NCI-H524 treated with DMSO at 0.1 percent for 48 hours (cell line): ENCODE measurements at regions not wholly inside any gene's neighbourhood (a gene's known extent, or its start where the extent isn't known, plus 50 kb on each side); places are given as distances from the start of the nearest gene placed in this dataset.
"Not testable (repeated sequence)": the region's sequence is repeated elsewhere in the genome, so short reads cannot be mapped to it uniquely, and the experiment has no call there.

Source experiments
- DNase-seq: peaks from one replicate; lab custom pipeline; 2025; lab: John Stamatoyannopoulos, UW

GRCh38 chr2:129914538-129915302 lies 64.7 kb upstream of the RAB6C start:
- no peak for DNase-seq

- no peak for DNase-seq
Measured at GRCh38 chr2:129915303-129915840, 64.1 kb upstream of the RAB6C start.

- no peak for DNase-seq
Measured at GRCh38 chr2:129918604-129919003, 60.9 kb upstream of the RAB6C start.

- DNase-seq: peak; percentile 58
Measured at GRCh38 chr2:129922571-129923264, 56.7 kb upstream of the RAB6C start.

GRCh38 chr2:129923265-129924091 lies 56.0 kb upstream of the RAB6C start:
- DNase-seq: no peak

- not testable (repeated sequence) for DNase-seq
Measured at GRCh38 chr2:129924115-129924514, 55.4 kb upstream of the RAB6C start.

GRCh38 chr2:129925381-129925780 lies 54.1 kb upstream of the RAB6C start:
- DNase-seq: no peak

GRCh38 chr2:129927696-129928095 lies 51.8 kb upstream of the RAB6C start:
- DNase-seq: no peak

- DNase-seq: no peak
Measured at GRCh38 chr2:129929321-129930290, 49.9 kb upstream of the RAB6C start.
